Right renal pelvis (tissue), 4 donors: ENCODE measurements at regions not wholly inside any gene's neighbourhood (a gene's known extent, or its start where the extent isn't known, plus 50 kb on each side); places are given as distances from the start of the nearest gene placed in this dataset.
"Not testable (repeated sequence)": the region's sequence is repeated elsewhere in the genome, so short reads cannot be mapped to it uniquely, and the experiment has no call there.

ENCODE experiments used
- DNase-seq, 4 donors: peaks; one replicate each; pipeline ENCODE4 v3.0.0-alpha.2; 2013; ENCODE audit warnings: low read depth in 4 of 4, low spot score in 3 of 4, missing footprints in 1 of 4

GRCh38 chr12:73180734-73181133 is 908.6 kb downstream of the TRHDE start:
- no peak for DNase-seq

GRCh38 chr12:73181244-73181643 is 909.1 kb downstream of the TRHDE start:
- DNase-seq = no peak

- no peak for DNase-seq
These were observed 913.2 kb downstream of the TRHDE start for GRCh38 chr12:73185403-73185802.

- DNase-seq = no peak
These were observed 914.1 kb downstream of the TRHDE start for GRCh38 chr12:73186272-73186671.

GRCh38 chr12:73187765-73188164 is 915.6 kb downstream of the TRHDE start:
- no peak for DNase-seq

- no peak for DNase-seq
These were observed 938.5 kb downstream of the TRHDE start for GRCh38 chr12:73210548-73211204.

GRCh38 chr12:73220951-73221350 is 948.8 kb downstream of the TRHDE start:
- no peak for DNase-seq

- no peak for DNase-seq
These were observed 949.2 kb downstream of the TRHDE start for GRCh38 chr12:73221398-73221797.

- no peak for DNase-seq
These were observed 949.7 kb downstream of the TRHDE start for GRCh38 chr12:73221836-73222235.

- no peak for DNase-seq
These were observed 953.3 kb downstream of the TRHDE start for GRCh38 chr12:73225371-73225937.

- no peak for DNase-seq
These were observed 953.8 kb downstream of the TRHDE start for GRCh38 chr12:73225941-73226340.

GRCh38 chr12:73226593-73226992 is 954.4 kb downstream of the TRHDE start:
- no peak for DNase-seq

- not testable (repeated sequence) for DNase-seq
These were observed 956.7 kb downstream of the TRHDE start for GRCh38 chr12:73228828-73229227.

GRCh38 chr12:73235387-73235786 is 963.2 kb downstream of the TRHDE start:
- DNase-seq = no peak

GRCh38 chr12:73240110-73240509 is 967.9 kb downstream of the TRHDE start:
- no peak for DNase-seq

- DNase-seq = no peak
These were observed 990.7 kb downstream of the TRHDE start for GRCh38 chr12:73262788-73263381.

GRCh38 chr12:73266206-73266605 is 994.0 kb downstream of the TRHDE start:
- DNase-seq = no peak

GRCh38 chr12:73274976-73275375 is 1002.8 kb downstream of the TRHDE start:
- no peak for DNase-seq

- DNase-seq = no peak
These were observed 1005.8 kb downstream of the TRHDE start for GRCh38 chr12:73277971-73278370.

GRCh38 chr12:73301530-73301929 is 1029.4 kb downstream of the TRHDE start:
- DNase-seq = no peak

- no peak for DNase-seq
These were observed 1035.1 kb downstream of the TRHDE start for GRCh38 chr12:73307260-73307659.

GRCh38 chr12:73308079-73308478 is 1035.9 kb downstream of the TRHDE start:
- no peak for DNase-seq
